Thyroid gland (tissue), 4 donors: ENCODE measurements at regions not wholly inside any gene's neighbourhood (a gene's known extent, or its start where the extent isn't known, plus 50 kb on each side); places are given as distances from the start of the nearest gene placed in this dataset.

Experiments
- CTCF ChIP-seq, 6 experiments: fragments of 200-600 bp in 3 of 6; fragments of 450-650 bp in 3 of 6; sonication (generic) in 3 of 6; IDR thresholded peaks; one replicate each; pipeline ENCODE4 v1.5.1; 2016 to 2019; ENCODE audit warnings: antibody characterized with exemption in 6 of 6, mild to moderate bottlenecking in 2 of 6, inconsistent platforms in 1 of 6, moderate library complexity in 1 of 6
- POLR2A ChIP-seq, 2 donors: fragments of 450-650 bp; IDR thresholded peaks; one replicate each; pipeline ENCODE4 v1.6.1; 2017; ENCODE audit warnings: antibody characterized with exemption in 2 of 2, mild to moderate bottlenecking in 2 of 2, moderate library complexity in 1 of 2

GRCh38 chr1:79472067-79472656 lies 465.6 kb upstream of the ADGRL4 start:
- no peak for TF ChIP-seq CTCF (IDR thresholded peaks at IDR 0.05)
- no peak for TF ChIP-seq POLR2A (IDR thresholded peaks at IDR 0.05)
